HG02870 (cell line): ENCODE measurements at regions not wholly inside any gene's neighbourhood (a gene's known extent, or its start where the extent isn't known, plus 50 kb on each side); places are given as distances from the start of the nearest gene placed in this dataset.
"Not testable (repeated sequence)": the region's sequence is repeated elsewhere in the genome, so short reads cannot be mapped to it uniquely, and the experiment has no call there.

Experiments
- ATAC-seq: cut with Tn5 transposase; IDR thresholded peaks from one replicate; pipeline ENCODE4 v1.9.1; 2021; ENCODE audit warnings: mild to moderate bottlenecking, moderate library complexity; ENCODE audit not compliant: unreplicated experiment

DNA sequence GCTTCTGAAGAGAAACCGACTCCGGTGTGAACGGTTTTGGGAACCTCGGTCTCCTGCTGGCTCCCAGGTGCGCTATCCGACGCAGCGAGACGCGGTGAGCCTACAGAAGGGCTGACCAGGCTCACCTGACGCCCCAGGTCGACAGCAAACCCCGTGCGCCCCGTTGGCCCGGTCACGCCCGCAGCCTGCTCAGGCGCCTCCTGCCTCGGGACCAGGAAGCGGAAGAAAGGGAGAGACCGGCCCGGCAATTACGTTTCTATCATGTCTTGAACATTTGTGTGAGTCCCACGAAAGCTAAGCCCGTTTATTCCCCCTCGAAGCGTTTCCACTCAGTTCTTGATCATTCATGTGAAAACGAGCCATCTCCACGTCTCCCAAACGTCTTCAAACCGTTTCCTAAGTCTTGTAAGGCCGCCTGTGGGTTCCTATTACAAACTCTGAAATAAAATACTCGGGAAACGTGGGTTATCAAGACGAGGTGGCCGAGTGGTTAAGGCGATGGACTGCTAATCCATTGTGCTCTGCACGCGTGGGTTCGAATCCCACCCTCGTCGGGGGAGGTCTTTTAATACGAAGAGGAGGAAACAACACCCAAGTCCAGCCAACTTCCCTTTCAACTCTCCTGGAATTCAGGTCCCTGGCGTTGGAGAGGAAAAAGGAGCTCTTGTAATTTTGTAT lies 150.5 kb upstream of the PRSS16 start:
- no peak for ATAC-seq

DNA sequence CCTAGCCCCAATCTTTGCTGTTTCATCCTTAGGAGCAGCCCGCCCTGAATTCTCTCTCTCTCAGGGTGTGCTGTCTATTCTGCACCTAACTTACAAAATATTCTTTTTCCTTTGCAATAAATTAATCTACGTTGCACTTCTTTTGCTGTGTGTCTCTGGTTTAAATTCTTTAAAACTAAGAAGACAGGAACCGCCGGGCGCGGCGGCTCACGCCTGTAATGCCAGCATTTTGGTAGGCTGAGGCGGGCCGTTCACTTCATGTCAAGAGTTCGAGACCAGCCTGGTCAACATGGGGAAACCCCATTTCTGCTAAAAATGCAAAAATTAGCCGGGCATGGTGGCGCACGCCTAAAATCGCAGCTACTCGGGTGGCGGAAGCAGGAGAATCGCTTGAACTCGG lies 148.5 kb upstream of the PRSS16 start:
- ATAC-seq, result no peak

DNA sequence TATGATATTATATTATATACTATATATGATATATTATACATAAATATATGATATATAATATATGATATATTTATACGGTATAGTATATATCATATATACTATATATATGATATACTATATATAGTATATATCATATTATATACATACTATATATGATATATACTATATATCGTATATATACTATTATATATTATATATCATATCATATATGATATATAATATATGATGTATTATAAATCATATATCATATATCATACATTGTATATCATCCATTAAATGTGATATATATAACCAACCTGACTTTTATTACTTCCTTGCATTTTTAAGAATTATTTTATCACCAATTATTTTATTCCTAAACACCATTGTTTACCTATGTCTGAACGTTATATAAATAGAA lies 146.6 kb upstream of the PRSS16 start:
- ATAC-seq, result no peak

DNA sequence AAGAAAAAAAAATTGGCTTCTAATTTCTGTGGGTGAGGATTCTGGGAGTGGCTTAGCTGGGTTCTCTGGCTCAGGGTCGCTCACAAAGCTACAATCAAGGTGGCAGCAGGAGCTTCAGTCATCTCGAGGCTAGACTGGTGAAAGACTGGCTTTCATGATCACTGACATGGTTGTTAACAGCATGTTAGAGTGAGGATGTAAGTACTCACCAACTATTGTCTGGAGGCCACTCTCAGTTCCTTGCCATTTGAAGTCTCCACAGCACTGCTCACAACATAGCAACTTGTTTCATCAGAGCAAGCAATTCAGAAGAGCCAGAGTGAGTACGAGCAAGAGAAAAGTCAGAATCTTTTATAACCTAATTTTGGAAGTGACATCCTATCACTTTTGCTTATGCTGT lies 145.7 kb upstream of the PRSS16 start:
- no peak for ATAC-seq

DNA sequence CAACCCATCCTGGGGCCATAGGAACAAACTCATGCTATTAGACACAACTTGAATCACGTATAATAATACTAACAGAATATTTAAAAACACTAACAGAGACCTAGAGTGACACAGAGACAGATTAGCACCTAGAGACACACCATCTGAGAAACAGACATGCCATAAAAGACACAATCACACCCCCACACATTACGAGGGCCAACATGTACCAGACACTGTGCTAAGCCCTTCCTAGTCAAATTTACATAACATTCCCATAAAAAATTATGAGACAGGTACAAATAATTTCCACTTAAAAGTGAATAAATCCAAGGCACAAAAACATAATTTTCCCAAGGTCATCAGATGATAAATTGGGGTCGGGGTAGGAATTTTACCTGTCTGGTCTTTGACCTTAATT lies 141.1 kb upstream of the PRSS16 start:
- no peak for ATAC-seq

DNA sequence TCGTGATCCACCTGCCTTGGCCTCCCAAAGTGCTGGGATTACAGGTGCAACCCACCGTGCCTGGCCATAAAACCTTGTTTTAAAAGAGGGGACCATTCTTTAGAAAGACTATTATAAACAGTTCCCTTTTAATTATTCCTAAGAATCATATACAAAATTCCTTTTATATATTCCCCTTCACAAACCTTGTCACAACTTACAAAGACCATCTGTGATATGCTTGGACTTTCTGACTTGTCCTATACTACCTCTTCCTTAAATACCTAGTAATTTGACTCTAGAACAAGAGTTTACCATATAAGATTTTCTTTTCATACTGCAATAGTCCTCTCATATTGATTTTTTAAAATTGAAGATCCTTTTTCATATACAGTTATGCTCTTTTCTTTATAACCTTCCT lies 135.8 kb upstream of the PRSS16 start:
- ATAC-seq, result no peak

DNA sequence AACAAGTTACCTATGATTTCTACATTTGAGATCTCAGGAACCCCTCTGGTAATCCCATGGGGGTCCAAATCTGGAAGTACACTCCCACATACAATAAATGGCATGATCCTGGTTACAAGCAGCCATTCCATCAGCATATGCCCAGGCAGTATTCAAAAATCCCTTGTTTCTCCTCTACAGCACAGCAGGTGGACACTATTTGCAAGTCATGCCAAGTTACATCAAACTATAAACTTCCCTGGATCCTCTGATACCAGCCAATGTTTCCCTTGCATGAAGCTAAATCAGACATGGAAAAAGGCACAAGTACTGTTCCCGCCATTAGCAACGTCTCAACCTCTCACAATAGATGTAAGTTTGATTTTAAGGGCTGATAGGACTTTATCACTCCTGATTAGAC lies 134.5 kb upstream of the PRSS16 start:
- no peak for ATAC-seq

DNA sequence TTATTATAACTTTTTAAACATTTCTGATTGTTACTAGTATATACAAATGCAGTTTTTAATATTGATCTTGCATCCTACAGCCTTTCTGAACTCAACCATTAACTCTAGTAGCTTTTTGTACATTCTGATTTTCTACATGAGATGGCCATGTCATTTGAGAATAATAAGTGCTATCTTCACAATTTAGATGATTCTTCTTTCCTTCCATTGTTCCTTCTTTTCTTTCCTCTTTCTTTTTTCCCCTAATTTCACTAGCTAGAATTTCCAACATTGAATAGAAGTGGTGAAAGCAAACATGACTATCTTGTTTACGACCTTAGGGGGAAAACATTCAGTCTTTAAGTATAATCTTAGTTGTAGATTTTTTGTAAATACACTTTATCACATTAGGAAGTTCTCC lies 128.2 kb upstream of the PRSS16 start:
- ATAC-seq, result no peak

DNA sequence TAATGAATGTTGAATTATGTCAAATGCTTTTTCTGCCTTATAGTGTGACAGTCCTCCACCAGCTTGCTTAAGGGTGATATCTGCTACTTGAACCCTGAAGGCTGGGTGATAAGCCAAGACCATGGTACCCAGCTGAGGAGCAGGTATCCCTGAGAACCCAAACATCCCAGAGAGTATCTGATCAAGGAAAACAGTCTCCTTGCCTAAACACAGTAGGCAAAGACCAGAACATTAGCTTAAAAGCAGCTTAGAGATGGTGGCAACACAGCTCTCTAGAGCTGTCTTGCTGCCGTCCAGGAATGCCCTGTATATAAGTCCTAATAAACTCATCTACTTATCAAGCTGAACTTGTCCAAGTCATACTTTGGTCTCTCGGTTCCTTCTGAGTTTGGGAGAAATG lies 127.7 kb upstream of the PRSS16 start:
- ATAC-seq, result no peak

DNA sequence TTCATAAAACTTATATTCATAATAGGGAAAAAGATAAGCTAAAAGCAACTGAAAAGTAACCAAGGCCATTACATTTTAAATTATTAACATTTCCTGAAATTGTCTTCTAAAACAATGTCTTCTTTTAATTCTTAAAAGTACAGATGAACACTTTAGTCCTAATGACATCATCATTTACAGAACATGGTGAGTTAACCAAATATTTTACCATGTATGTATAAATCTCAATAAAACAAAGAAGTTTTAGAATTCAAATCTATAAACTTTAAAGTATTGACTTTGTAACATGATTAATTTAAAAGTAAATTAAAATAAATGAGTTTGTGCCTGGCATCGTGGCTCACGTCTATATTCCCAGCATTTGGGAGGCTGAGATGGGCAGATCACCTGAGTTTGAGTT lies 125.9 kb upstream of the PRSS16 start:
- ATAC-seq, result no peak

DNA sequence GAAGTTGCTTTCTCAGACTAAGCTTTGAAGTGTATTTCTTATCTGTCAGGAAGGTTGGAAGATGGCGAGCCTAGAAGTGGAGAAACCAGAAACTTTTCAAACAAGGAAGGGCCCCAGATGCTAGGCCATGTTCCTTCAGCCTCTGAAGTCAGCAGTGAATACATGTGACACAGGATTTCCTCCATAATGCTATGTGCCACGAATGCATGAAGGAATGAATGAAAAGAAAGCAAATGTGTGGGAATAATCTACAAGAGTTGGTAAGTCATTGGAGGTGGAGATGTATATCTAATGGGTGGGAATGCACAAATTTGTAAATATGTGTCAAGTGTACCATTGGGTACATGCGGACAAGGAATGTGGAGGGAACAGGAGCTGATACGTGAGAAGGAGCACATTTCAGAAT lies 123.2 kb upstream of the PRSS16 start:
- ATAC-seq, result no peak

DNA sequence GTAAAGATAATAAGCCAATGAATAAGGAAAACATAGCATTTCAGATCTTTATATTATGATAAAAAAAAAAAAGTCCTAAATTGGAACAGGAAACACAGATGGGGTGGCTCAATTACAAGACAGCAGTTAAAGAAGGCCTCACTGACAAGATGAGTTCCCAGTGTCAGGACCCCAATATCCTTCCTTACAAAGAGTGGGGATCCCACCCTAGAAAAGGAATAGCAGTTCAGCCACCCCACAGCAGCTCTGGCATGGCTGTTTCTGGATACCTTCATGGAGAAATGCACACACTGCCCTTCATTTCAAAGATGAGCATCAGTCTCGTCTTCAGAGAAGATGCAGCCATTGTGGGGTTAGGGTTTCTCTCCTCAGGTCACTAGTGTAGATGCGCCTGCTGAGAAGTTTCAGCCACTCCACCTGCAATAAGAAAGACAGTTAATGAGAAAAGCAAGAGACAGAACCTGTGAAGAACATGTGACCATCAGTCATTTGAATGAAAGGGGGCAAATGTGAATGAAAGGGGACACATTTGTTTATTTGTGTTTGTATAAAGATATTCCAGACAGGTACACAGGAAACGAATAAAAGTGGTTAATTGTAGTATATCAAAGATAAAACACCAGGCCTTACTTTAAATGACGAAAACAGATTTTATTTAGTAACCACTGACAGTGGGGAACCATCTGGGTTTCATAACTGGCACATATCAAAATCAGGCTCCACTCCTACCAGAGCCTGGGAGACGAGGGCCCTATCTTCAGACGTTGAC lies 121.3 kb upstream of the PRSS16 start:
- ATAC-seq, result no peak

DNA sequence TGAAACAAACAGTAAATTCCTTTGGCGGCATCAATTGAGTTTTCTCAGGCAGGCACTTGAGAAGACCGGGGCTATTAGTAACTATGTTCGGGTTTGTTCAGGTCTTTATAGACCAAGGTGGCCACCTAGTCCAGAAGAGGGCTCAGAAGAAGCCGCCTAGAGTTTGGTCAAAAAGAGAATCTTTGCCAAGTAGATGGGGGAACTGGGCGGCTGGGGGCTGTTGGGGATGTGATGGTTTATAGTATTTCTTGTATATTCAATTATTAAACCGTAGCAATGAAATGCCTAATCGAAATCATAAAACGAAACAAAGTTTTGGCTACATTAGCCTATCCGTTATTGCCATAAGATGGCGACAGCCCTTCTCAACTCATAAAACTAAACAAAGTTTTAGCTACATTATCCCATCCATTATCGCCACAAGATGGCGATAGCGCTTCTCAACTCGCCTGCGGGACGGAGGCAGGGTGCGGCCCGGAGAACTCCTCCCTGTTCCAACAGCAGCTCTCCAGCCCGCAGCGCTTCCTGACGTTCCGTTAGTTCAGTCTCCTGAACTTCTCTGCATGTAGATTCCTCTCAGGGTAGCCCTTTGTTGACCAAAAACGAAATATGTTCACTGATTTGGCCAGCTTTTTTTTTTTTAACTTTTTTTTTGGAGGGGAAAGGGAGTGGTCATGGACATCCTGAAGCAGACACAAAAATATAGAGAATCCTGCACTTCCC lies 120.5 kb upstream of the PRSS16 start:
- no peak for ATAC-seq

DNA sequence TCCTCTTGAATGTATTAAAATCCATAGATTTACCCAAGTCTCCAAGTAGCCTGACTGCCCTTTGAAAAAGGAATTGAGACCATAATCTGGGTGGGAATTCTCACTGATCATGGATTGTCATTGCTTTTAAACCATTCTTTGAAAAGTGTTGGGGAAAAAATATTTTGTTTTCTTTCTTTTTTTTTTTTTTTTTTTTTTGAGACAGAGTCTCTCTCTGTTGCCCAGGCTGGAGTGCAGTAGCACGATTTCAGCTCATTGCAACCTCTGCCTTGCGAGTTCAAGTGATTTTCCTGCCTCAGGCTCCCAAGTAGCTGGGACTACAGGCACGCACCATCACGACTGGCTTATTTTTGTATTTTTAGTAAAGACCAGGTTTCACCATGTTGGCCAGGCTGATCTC lies 119.6 kb upstream of the PRSS16 start:
- not testable (repeated sequence) for ATAC-seq

DNA sequence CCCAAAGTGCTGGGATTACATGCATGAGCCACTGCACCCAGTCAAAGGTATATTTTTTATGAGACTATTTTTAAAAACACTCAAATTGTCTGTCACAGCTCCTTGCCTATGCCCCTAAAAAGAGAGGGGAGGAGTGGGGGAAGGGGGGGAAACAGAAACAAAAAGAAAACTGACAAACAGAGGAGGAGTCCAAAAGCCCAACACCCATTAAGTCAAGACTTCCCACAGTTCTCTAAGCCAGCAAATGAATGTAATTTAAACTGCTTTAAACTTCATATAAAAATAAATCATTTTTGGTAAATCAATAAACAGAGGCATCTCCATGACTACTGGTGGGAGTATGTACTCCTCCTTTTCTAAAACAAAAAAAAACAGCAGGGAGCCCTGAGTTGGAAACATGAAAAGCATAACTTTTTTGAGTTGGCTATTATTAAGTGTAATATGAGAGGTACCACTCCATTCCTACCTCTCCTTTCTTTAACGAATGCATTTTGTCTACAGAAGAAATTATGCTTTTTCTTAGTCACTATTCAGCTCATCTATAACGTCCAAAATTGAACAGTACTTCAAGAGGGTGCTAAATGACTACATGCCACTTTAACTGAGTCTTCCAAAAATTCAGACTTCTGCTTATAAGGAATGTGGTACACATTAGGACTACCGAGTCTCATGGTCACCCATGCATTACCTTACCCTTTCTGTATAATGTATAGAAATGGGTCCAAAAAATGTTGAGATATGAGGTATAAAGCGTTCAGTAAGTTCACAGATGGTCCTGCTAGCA lies 119.0 kb upstream of the PRSS16 start:
- no peak for ATAC-seq

DNA sequence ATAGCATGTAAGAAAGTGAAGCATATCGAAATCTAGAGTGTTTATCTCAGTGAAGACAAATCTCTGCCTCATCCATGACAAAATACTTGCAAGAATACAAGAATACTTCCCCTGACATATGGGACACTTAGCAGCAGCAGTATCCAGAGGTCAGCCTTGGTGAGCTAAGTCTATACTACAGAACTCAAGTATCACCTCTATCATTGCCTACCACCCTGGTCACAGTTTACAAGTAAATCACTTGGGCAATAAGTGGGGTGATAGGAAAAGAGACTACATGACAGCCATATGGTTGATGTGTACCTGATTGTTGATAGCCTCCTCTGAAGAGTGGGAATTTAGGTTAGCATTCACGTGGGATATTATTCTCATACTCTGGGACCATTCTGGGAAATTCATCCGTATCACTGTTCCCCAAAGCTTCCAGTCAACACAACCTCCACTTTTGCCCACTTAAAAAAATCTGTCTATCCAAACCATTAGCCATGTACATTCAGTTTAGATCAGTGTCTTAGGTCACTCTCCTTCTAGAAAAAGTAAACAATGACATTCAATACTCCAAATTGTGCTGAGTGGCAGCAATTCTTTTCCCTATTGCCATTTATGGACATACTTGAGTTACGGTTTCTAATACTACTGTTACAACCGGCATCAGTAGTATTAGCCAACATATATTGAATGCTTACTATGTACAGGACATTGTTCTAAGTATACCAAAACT lies 118.2 kb upstream of the PRSS16 start:
- no peak for ATAC-seq

DNA sequence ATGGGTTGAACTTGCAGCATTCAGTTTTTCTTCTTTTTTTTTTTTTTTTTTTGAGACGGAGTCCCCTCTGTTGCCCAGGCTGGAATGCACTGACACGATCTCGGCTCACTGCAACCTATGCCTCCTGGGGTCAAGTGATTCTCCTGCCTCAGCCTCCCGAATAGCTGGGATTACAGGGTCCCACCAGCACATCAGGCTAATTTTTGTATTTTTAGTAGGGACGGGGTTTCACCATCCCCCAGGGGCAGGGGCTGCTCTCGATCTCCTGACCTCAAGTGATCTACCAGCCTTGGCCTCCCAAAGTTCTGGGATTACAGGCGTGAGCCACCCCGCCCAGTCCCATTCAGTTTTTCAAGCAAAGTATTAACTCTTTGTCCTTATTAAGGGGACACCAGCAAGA lies 117.6 kb upstream of the PRSS16 start:
- no peak for ATAC-seq

DNA sequence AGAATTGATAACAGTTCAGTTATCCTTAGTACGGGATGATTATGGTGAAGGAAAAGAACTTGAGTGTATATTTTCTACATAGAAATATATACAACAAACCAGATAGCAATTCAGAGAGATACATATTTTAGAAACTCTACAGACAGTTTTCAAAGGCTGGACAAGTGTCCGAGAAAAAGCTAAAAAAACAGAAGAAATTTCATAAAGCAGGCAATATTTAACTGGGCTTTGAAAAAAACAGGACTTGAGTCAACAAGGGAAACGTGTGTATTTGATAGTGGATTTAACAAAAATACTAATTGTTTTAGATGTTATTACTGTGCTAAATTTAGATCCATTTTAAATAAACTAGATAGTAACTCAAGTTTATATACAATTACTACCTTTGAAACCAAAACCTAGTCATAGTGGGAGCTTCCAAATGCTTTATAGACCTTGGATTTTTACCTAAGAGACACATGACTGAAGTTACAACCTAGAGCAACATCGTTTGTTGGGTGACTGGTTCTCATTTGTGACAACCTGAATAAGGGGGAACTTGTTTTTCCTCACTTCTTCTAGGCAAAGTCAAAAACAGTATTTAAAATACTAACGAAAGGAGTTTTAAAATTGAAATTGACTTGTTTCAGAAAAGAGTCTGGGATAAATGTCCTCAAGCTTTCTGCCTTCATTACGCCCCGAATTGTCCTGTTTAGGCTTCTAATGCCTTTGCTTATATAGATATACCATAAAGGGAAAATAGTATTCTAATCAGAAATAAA lies 116.7 kb upstream of the PRSS16 start:
- ATAC-seq, result no peak

DNA sequence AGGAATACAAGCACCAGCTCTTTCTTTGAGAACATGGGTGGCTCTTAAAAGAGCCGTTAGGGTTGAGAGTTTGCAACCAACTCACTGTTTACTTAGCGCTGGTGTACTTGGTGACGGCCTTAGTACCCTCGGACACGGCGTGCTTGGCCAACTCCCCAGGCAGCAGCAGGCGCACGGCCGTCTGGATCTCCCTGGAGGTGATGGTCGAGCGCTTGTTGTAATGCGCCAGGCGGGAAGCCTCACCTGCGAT lies 115.3 kb upstream of the PRSS16 start:
- peak; percentile 3 for ATAC-seq
